H1 (cell line): ENCODE measurements at regions not wholly inside any gene's neighbourhood (a gene's known extent, or its start where the extent isn't known, plus 50 kb on each side); places are given as distances from the start of the nearest gene placed in this dataset.

Source experiments
- BACH1 ChIP-seq: IDR thresholded peaks from 2 replicates; pipeline ENCODE4 v1.6.1; 2012; ENCODE audit warnings: low read length, improper control_type of control experiment
- CBX5 ChIP-seq: fragments of 300-800, 300-1000 bp; sonication (generic); IDR thresholded peaks from 2 replicates; pipeline ENCODE4 v1.7.1; 2016; ENCODE audit warnings: antibody characterized with exemption, low read length, low read depth
- CTCF ChIP-seq, 3 experiments: IDR thresholded peaks; 1 replicate in 2 of 3; 2 replicates in 1 of 3; pipeline versions ENCODE4 v1.5.1 to v1.6.1; 2011; ENCODE audit warnings: low read length in 3 of 3, mild to moderate bottlenecking in 3 of 3, inconsistent platforms in 2 of 3, low read depth in 1 of 3, moderate library complexity in 1 of 3; ENCODE audit not compliant: insufficient read depth in 1 of 3; ENCODE audit errors: control extremely low read depth in 1 of 3
- EP300 ChIP-seq, 2 experiments: IDR thresholded peaks; 1 replicate in 1 of 2; 2 replicates in 1 of 2; pipeline ENCODE4 v1.6.1; 2011 to 2012; ENCODE audit warnings: low read depth in 2 of 2, low read length in 2 of 2, mild to moderate bottlenecking in 2 of 2, borderline replicate concordance in 1 of 2, inconsistent platforms in 1 of 2, moderate library complexity in 1 of 2
- EZH2 ChIP-seq: fragments of 200-600 bp; sonication (generic); IDR thresholded peaks from 2 replicates; pipeline ENCODE4 v1.7.1; 2012; ENCODE audit warnings: low read depth, mild to moderate bottlenecking, moderate library complexity, low read length, inconsistent platforms; ENCODE audit not compliant: severe bottlenecking
- GABPA ChIP-seq: IDR thresholded peaks from 2 replicates; pipeline ENCODE4 v1.6.1; 2011; ENCODE audit warnings: mild to moderate bottlenecking, low read length, moderate library complexity, borderline replicate concordance; ENCODE audit not compliant: insufficient read depth
- POLR2A ChIP-seq, 2 experiments: IDR thresholded peaks; 1 replicate in 1 of 2; 2 replicates in 1 of 2; pipeline ENCODE4 v1.6.1; 2011; ENCODE audit warnings: low read depth in 2 of 2, low read length in 2 of 2, mild to moderate bottlenecking in 2 of 2; ENCODE audit errors: control extremely low read depth in 1 of 2
- POLR2AphosphoS5 ChIP-seq: IDR thresholded peaks from 2 replicates; pipeline ENCODE4 v1.6.1; 2011; ENCODE audit warnings: low read depth, low read length
- RBBP5 ChIP-seq: IDR thresholded peaks from 2 replicates; pipeline ENCODE4 v1.7.1; 2012; ENCODE audit warnings: low read depth, mild to moderate bottlenecking, inconsistent platforms, low read length, moderate library complexity, borderline replicate concordance
- RNF2 ChIP-seq: fragments of 200-900, 300-1000 bp; sonication (generic); IDR thresholded peaks from 2 replicates; pipeline ENCODE4 v1.7.1; 2016; ENCODE audit warnings: borderline replicate concordance, low read depth, mild to moderate bottlenecking, antibody characterized with exemption, low read length; ENCODE audit not compliant: poor library complexity, severe bottlenecking; ENCODE audit errors: missing control alignments
- SIRT6 ChIP-seq: IDR thresholded peaks from one replicate; pipeline ENCODE4 v1.7.1; 2012; ENCODE audit warnings: low read length, inconsistent platforms
- USF2 ChIP-seq: IDR thresholded peaks from 2 replicates; pipeline ENCODE4 v1.6.1; 2011; ENCODE audit warnings: low read length, improper control_type of control experiment
- YY1 ChIP-seq: IDR thresholded peaks from 2 replicates; pipeline ENCODE4 v1.6.1; 2011; ENCODE audit warnings: low read depth, mild to moderate bottlenecking, low read length

DNA sequence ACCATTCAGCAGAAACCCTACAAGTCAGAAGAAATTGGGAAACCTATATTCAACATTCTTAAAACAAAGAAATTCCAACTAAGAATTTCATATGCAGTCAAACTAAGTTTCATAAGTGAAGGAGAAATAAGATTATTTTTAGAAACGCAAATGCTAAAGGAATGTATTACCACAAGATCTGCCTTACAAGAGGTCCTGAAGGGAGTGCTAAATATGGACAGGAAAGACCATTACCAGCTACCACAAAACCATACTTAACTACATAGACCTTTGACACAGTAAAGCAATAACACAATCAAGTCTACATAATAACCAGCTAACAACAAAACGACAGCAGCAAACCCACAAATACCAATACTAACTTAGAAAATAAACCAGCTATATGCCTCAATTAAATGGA, 169.3 kb upstream of the FGF16 start:
- no peak for TF ChIP-seq POLR2A (IDR thresholded peaks at IDR 0.05; ENCODE audit: control extremely low read depth in 1 of 2, low read depth in 2 of 2, low read length in 2 of 2)
- TF ChIP-seq GABPA: no peak
- TF ChIP-seq YY1: no peak
- TF ChIP-seq EZH2: no peak
- TF ChIP-seq CTCF (IDR thresholded peaks at IDR 0.05; ENCODE audit: control extremely low read depth in 1 of 3, insufficient read depth in 1 of 3, low read depth in 1 of 3, low read length in 3 of 3): no peak
- TF ChIP-seq BACH1: no peak
- no peak for TF ChIP-seq RBBP5
- no peak for TF ChIP-seq SIRT6
- no peak for TF ChIP-seq POLR2AphosphoS5
- no peak for TF ChIP-seq USF2
- TF ChIP-seq CBX5: no peak
- TF ChIP-seq EP300 (IDR thresholded peaks at IDR 0.05; ENCODE audit: borderline replicate concordance in 1 of 2, low read depth in 2 of 2, low read length in 2 of 2): no peak
- TF ChIP-seq RNF2: no peak
